ENCODE measurements at regions not wholly inside any gene's neighbourhood (a gene's known extent, or its start where the extent isn't known, plus 50 kb on each side); places are given as distances from the start of the nearest gene placed in this dataset.
"Not testable (repeated sequence)": the region's sequence is repeated elsewhere in the genome, so short reads cannot be mapped to it uniquely, and the experiment has no call there.

- no peak for DNase-seq
These were observed 1544.9 kb upstream of the WWC1 start for GRCh38 chr5:166746506-166746905.

GRCh38 chr5:166750376-166750775 lies 1541.1 kb upstream of the WWC1 start:
- DNase-seq: no peak

GRCh38 chr5:166758151-166758550 lies 1533.3 kb upstream of the WWC1 start:
- DNase-seq: no peak

- DNase-seq: no peak
These were observed 1523.6 kb upstream of the WWC1 start for GRCh38 chr5:166767858-166768257.

GRCh38 chr5:166768536-166768935 lies 1522.9 kb upstream of the WWC1 start:
- no peak for DNase-seq

- DNase-seq: no peak
These were observed 1518.7 kb upstream of the WWC1 start for GRCh38 chr5:166772770-166773169.

GRCh38 chr5:166781737-166782136 lies 1509.7 kb upstream of the WWC1 start:
- DNase-seq: peak; percentile 23

GRCh38 chr5:166784545-166785078 lies 1506.8 kb upstream of the WWC1 start:
- DNase-seq: no peak

- DNase-seq: no peak
These were observed 1505.3 kb upstream of the WWC1 start for GRCh38 chr5:166786178-166786577.

GRCh38 chr5:166786889-166787288 lies 1504.6 kb upstream of the WWC1 start:
- no peak for DNase-seq

- no peak for DNase-seq
These were observed 1503.4 kb upstream of the WWC1 start for GRCh38 chr5:166788050-166788449.

GRCh38 chr5:166795756-166796155 lies 1495.7 kb upstream of the WWC1 start:
- no peak for DNase-seq

- DNase-seq: no peak
These were observed 1488.4 kb upstream of the WWC1 start for GRCh38 chr5:166803058-166803457.

GRCh38 chr5:166804223-166804622 lies 1487.2 kb upstream of the WWC1 start:
- not testable (repeated sequence) for DNase-seq

- not testable (repeated sequence) for DNase-seq
These were observed 1486.8 kb upstream of the WWC1 start for GRCh38 chr5:166804693-166805092.

GRCh38 chr5:166810093-166810658 lies 1481.3 kb upstream of the WWC1 start:
- DNase-seq: not testable (repeated sequence)

GRCh38 chr5:166810721-166811120 lies 1480.7 kb upstream of the WWC1 start:
- DNase-seq: no peak

- DNase-seq: no peak
These were observed 1468.1 kb upstream of the WWC1 start for GRCh38 chr5:166823360-166823759.

- no peak for DNase-seq
These were observed 1457.2 kb upstream of the WWC1 start for GRCh38 chr5:166834246-166834645.

- DNase-seq: peak; percentile 23
These were observed 1446.4 kb upstream of the WWC1 start for GRCh38 chr5:166845044-166845443.

GRCh38 chr5:166856791-166857190 lies 1434.7 kb upstream of the WWC1 start:
- DNase-seq: no peak

GRCh38 chr5:166860426-166860825 lies 1431.0 kb upstream of the WWC1 start:
- DNase-seq: no peak

- DNase-seq: no peak
These were observed 1428.9 kb upstream of the WWC1 start for GRCh38 chr5:166862581-166862980.

- no peak for DNase-seq
These were observed 1426.2 kb upstream of the WWC1 start for GRCh38 chr5:166865206-166865605.

- DNase-seq: no peak
These were observed 1411.0 kb upstream of the WWC1 start for GRCh38 chr5:166880456-166880855.

Data from right hindlimb (tissue), 1 donor.